KMS-11 (cell line): ENCODE measurements at regions not wholly inside any gene's neighbourhood (a gene's known extent, or its start where the extent isn't known, plus 50 kb on each side); places are given as distances from the start of the nearest gene placed in this dataset.

Source experiments
- H2AFZ ChIP-seq: fragments of 200-600 bp; sonication (generic); 2 replicates; pipeline ENCODE4 v1.6.1; 2016; ENCODE audit warnings: antibody characterized with exemption, mixed run types, low read depth
- H3K27ac ChIP-seq: fragments of 200-600 bp; sonication (generic); 2 replicates; pipeline ENCODE4 v1.6.1; 2016; ENCODE audit warnings: mild to moderate bottlenecking, mixed run types
- H3K27me3 ChIP-seq: fragments of 200-600 bp; sonication (generic); 2 replicates; pipeline ENCODE4 v1.6.1; 2017; ENCODE audit warnings: mild to moderate bottlenecking, low read depth, mixed run types, moderate library complexity; ENCODE audit not compliant: insufficient read depth
- H3K36me3 ChIP-seq: fragments of 200-600 bp; sonication (generic); 2 replicates; pipeline ENCODE4 v1.6.1; 2017; ENCODE audit warnings: mild to moderate bottlenecking, mixed run types; ENCODE audit not compliant: insufficient read depth
- H3K4me1 ChIP-seq: fragments of 200-600 bp; sonication (generic); 2 replicates; pipeline ENCODE4 v1.6.1; 2016; ENCODE audit warnings: mild to moderate bottlenecking, low read depth, mixed run types; ENCODE audit not compliant: poor library complexity, severe bottlenecking
- H3K4me2 ChIP-seq: fragments of 200-600 bp; sonication (generic); 2 replicates; pipeline ENCODE4 v1.7.0; 2016; ENCODE audit warnings: mild to moderate bottlenecking, mixed run types
- H3K4me3 ChIP-seq: fragments of 200-600 bp; sonication (generic); IDR thresholded peaks from 2 replicates; pipeline ENCODE4 v1.6.1; 2017; ENCODE audit warnings: low read depth, low read length, mixed read lengths; ENCODE audit not compliant: insufficient read depth
- H3K79me2 ChIP-seq: fragments of 200-600 bp; sonication (generic); 2 replicates; pipeline ENCODE4 v1.6.1; 2016; ENCODE audit warnings: low read depth, mixed run types; ENCODE audit not compliant: insufficient read depth
- H3K9ac ChIP-seq: fragments of 200-600 bp; sonication (generic); 2 replicates; pipeline ENCODE4 v1.6.1; 2016; ENCODE audit warnings: mild to moderate bottlenecking, mixed run types
- H4K20me1 ChIP-seq: fragments of 200-600 bp; sonication (generic); 2 replicates; pipeline ENCODE4 v1.6.1; 2016; ENCODE audit warnings: mild to moderate bottlenecking, mixed run types; ENCODE audit not compliant: insufficient read depth
- CTCF ChIP-seq: fragments of 200-600 bp; sonication (generic); conservative IDR thresholded peaks from 2 replicates; pipeline ENCODE4 v1.6.1; 2017; ENCODE audit warnings: low read depth, mild to moderate bottlenecking, antibody characterized with exemption, low read length, moderate library complexity, mixed read lengths

- Histone ChIP-seq H3K36me3 (no peaks in the 10 kb centered on the region), H2AFZ (no peak overlapping the region), H3K27ac (no peak overlapping the region), H4K20me1 (no peaks in the 10 kb centered on the region), H3K79me2 (no peaks in the 10 kb centered on the region), H3K4me1 (no peaks in the 10 kb centered on the region), H3K9ac (no peak overlapping the region), H3K27me3 (no peaks in the 10 kb centered on the region), H3K4me3 (no peak overlapping the region), H3K4me2 (no peak overlapping the region)
- TF ChIP-seq CTCF: no peak
These were observed 157.4 kb upstream of the PFKP start for GRCh38 chr10:2909921-2910320.

GRCh38 chr10:2908851-2909630 is 158.3 kb upstream of the PFKP start:
- Histone ChIP-seq H3K36me3 (no peaks in the 10 kb centered on the region), H3K4me1 (no peaks in the 10 kb centered on the region), H3K4me2 (no peak overlapping the region), H3K4me3 (no peak overlapping the region), H3K27me3 (no peaks in the 10 kb centered on the region), H3K27ac (no peak overlapping the region), H4K20me1 (no peaks in the 10 kb centered on the region), H3K9ac (no peak overlapping the region), H2AFZ (no peak overlapping the region), H3K79me2 (no peaks in the 10 kb centered on the region)
- TF ChIP-seq CTCF: no peak

- H2AFZ ChIP-seq: no peak overlapping the region
- H3K4me3 ChIP-seq: no peak overlapping the region
- H3K36me3 ChIP-seq: no peaks in the 10 kb centered on the region
- TF ChIP-seq CTCF: no peak
- no peak overlapping the region for H3K9ac ChIP-seq
- H4K20me1 ChIP-seq: no peaks in the 10 kb centered on the region
- H3K27ac ChIP-seq: no peak overlapping the region
- H3K4me2 ChIP-seq: no peak overlapping the region
- no peaks in the 10 kb centered on the region for H3K4me1 ChIP-seq
- H3K79me2 ChIP-seq: no peaks in the 10 kb centered on the region
- no peaks in the 10 kb centered on the region for H3K27me3 ChIP-seq
These were observed 160.4 kb upstream of the PFKP start for GRCh38 chr10:2906974-2907373.

GRCh38 chr10:2905851-2906250 is 161.5 kb upstream of the PFKP start:
- no peak overlapping the region for H3K4me3 ChIP-seq
- H3K79me2 ChIP-seq: no peaks in the 10 kb centered on the region
- H4K20me1 ChIP-seq: no peaks in the 10 kb centered on the region
- no peaks in the 10 kb centered on the region for H3K4me1 ChIP-seq
- no peak overlapping the region for H2AFZ ChIP-seq
- H3K36me3 ChIP-seq: no peaks in the 10 kb centered on the region
- no peak overlapping the region for H3K27ac ChIP-seq
- TF ChIP-seq CTCF: no peak
- H3K9ac ChIP-seq: no peak overlapping the region
- H3K4me2 ChIP-seq: no peak overlapping the region
- H3K27me3 ChIP-seq: no peaks in the 10 kb centered on the region
